Activated gamma-delta T cell (primary cell): ENCODE measurements at regions not wholly inside any gene's neighbourhood (a gene's known extent, or its start where the extent isn't known, plus 50 kb on each side); places are given as distances from the start of the nearest gene placed in this dataset.

Experiments used
- DNase-seq: peaks from one replicate; lab custom pipeline; 2025; lab: John Stamatoyannopoulos, UW

- no peak for DNase-seq
Measured at GRCh38 chr5:158398360-158399201, 539.6 kb upstream of the CLINT1 start.

GRCh38 chr5:158397278-158397677, 538.3 kb upstream of the CLINT1 start:
- DNase-seq: no peak

GRCh38 chr5:158394102-158394501, 535.2 kb upstream of the CLINT1 start:
- no peak for DNase-seq

GRCh38 chr5:158393457-158393856, 534.5 kb upstream of the CLINT1 start:
- DNase-seq: no peak

GRCh38 chr5:158392753-158393152, 533.8 kb upstream of the CLINT1 start:
- DNase-seq: no peak

- DNase-seq: no peak
Measured at GRCh38 chr5:158390577-158390976, 531.6 kb upstream of the CLINT1 start.

- DNase-seq: no peak
Measured at GRCh38 chr5:158389786-158390185, 530.8 kb upstream of the CLINT1 start.

GRCh38 chr5:158388021-158388420, 529.1 kb upstream of the CLINT1 start:
- DNase-seq: no peak

GRCh38 chr5:158387499-158387898, 528.6 kb upstream of the CLINT1 start:
- DNase-seq: no peak

- DNase-seq: no peak
Measured at GRCh38 chr5:158385982-158386381, 527.0 kb upstream of the CLINT1 start.

GRCh38 chr5:158384535-158385481, 525.9 kb upstream of the CLINT1 start:
- no peak for DNase-seq

GRCh38 chr5:158383486-158383885, 524.5 kb upstream of the CLINT1 start:
- DNase-seq: no peak

- DNase-seq: no peak
Measured at GRCh38 chr5:158382473-158382872, 523.5 kb upstream of the CLINT1 start.

- DNase-seq: no peak
Measured at GRCh38 chr5:158381614-158382160, 522.7 kb upstream of the CLINT1 start.

GRCh38 chr5:158380661-158381060, 521.7 kb upstream of the CLINT1 start:
- DNase-seq: no peak

GRCh38 chr5:158378931-158379330, 520.0 kb upstream of the CLINT1 start:
- no peak for DNase-seq

GRCh38 chr5:158376679-158377078, 517.7 kb upstream of the CLINT1 start:
- no peak for DNase-seq

- DNase-seq: no peak
Measured at GRCh38 chr5:158375531-158375930, 516.6 kb upstream of the CLINT1 start.

- no peak for DNase-seq
Measured at GRCh38 chr5:158373608-158374395, 514.9 kb upstream of the CLINT1 start.

GRCh38 chr5:158369241-158369640, 510.3 kb upstream of the CLINT1 start:
- DNase-seq: no peak

GRCh38 chr5:158368686-158369085, 509.7 kb upstream of the CLINT1 start:
- no peak for DNase-seq

- DNase-seq: no peak
Measured at GRCh38 chr5:158364367-158364766, 505.4 kb upstream of the CLINT1 start.
